SK-N-SH (cell line): ENCODE measurements at regions not wholly inside any gene's neighbourhood (a gene's known extent, or its start where the extent isn't known, plus 50 kb on each side); places are given as distances from the start of the nearest gene placed in this dataset.

Source experiments
- CTCF ChIA-PET: fragments of 300-600, 350-600 bp; formaldehyde crosslinking; extraction: SDS; loops from one replicate; lab custom pipeline; 2021; lab: Yijun Ruan, JAX
- POLR2A ChIA-PET: fragments of 350-600 bp; sonication (Branson Sonifier 250); formaldehyde crosslinking; extraction: SDS; loops from one replicate; lab custom pipeline; 2020; ENCODE audit warnings: antibody characterized with exemption, inconsistent platforms; lab: Yijun Ruan, JAX
- DNase-seq: peaks from one replicate; pipeline ENCODE4 v3.0.0; 2012
- H2AFZ ChIP-seq: fragments of 200-600 bp; sonication (generic); 2 replicates; pipeline ENCODE4 v1.8.1; 2016; ENCODE audit warnings: antibody characterized with exemption, mild to moderate bottlenecking, low read depth
- H3F3A ChIP-seq: fragments of 200-600 bp; sonication (generic); replicated peaks from 2 replicates; pipeline ENCODE3; 2016; ENCODE audit warnings: antibody characterized with exemption, mild to moderate bottlenecking; ENCODE audit not compliant: insufficient read depth
- H3K27ac ChIP-seq, 2 experiments: fragments of 200-500 bp in 1 of 2; fragments of 200-600 bp in 1 of 2; sonication (Bioruptor generic) in 1 of 2; sonication (generic), shearing (Covaris generic) in 1 of 2; 2 replicates each; pipeline versions ENCODE4 v1.5.1 to v1.6.1; 2014 to 2016; ENCODE audit warnings: low read depth in 2 of 2, inconsistent platforms in 1 of 2, low read length in 1 of 2, mild to moderate bottlenecking in 1 of 2, mixed read lengths in 1 of 2
- H3K27me3 ChIP-seq: fragments of 200-600 bp; sonication (generic), shearing (Covaris generic); 2 replicates; pipeline ENCODE4 v1.6.1; 2016; ENCODE audit warnings: mixed run types; ENCODE audit not compliant: insufficient read depth
- H3K36me3 ChIP-seq, 2 experiments: fragments of 200-500 bp in 1 of 2; fragments of 200-600 bp in 1 of 2; sonication (Bioruptor generic) in 1 of 2; sonication (generic) in 1 of 2; replicated peaks in 1 of 2; 2 replicates each; pipeline versions ENCODE3 to v1.5.1; 2014 to 2016; ENCODE audit warnings: low read length in 1 of 2, mild to moderate bottlenecking in 1 of 2; ENCODE audit not compliant: insufficient read depth in 2 of 2, control insufficient read depth in 1 of 2
- H3K4me1 ChIP-seq, 2 experiments: fragments of 200-500 bp in 1 of 2; fragments of 200-600 bp in 1 of 2; sonication (Bioruptor generic) in 1 of 2; sonication (generic), shearing (Covaris generic) in 1 of 2; 2 replicates each; pipeline versions ENCODE4 v1.5.1 to v1.6.1; 2014 to 2016; ENCODE audit warnings: low read depth in 1 of 2, low read length in 1 of 2, mixed run types in 1 of 2; ENCODE audit not compliant: insufficient read depth in 2 of 2, control insufficient read depth in 1 of 2
- H3K4me2 ChIP-seq: fragments of 200-600 bp; sonication (generic), shearing (Covaris generic); 2 replicates; pipeline ENCODE4 v1.6.1; 2017; ENCODE audit warnings: mixed run types
- H3K4me3 ChIP-seq, 2 experiments: fragments of 200-500 bp in 1 of 2; fragments of 200-600 bp in 1 of 2; sonication (Bioruptor generic) in 1 of 2; sonication (generic), shearing (Covaris generic) in 1 of 2; 2 replicates each; pipeline versions ENCODE4 v1.5.1 to v1.8.1; 2014 to 2016; ENCODE audit warnings: low read depth in 2 of 2, inconsistent platforms in 1 of 2, low read length in 1 of 2, mild to moderate bottlenecking in 1 of 2, mixed read lengths in 1 of 2, moderate library complexity in 1 of 2
- H3K79me2 ChIP-seq: fragments of 200-600 bp; sonication (generic); 2 replicates; pipeline ENCODE4 v1.8.1; 2017; ENCODE audit warnings: mild to moderate bottlenecking; ENCODE audit not compliant: insufficient read depth
- H3K9ac ChIP-seq: fragments of 200-600 bp; sonication (generic); 2 replicates; pipeline ENCODE4 v1.6.1; 2017; ENCODE audit warnings: mixed run types
- H3K9me2 ChIP-seq: fragments of 200-600 bp; sonication (generic); 2 replicates; pipeline ENCODE4 v1.6.1; 2017; ENCODE audit warnings: mixed run types
- H3K9me3 ChIP-seq: fragments of 200-600 bp; sonication (generic); 2 replicates; pipeline ENCODE4 v1.6.1; 2017; ENCODE audit warnings: mixed run types, mild to moderate bottlenecking, moderate library complexity
- H4K20me1 ChIP-seq: fragments of 200-600 bp; sonication (generic); 2 replicates; pipeline ENCODE4 v1.6.1; 2017; ENCODE audit warnings: mild to moderate bottlenecking, mixed run types; ENCODE audit not compliant: insufficient read depth
- CTCF ChIP-seq: fragments of 200-600 bp; sonication (generic); IDR thresholded peaks from 2 replicates; pipeline ENCODE4 v1.6.1; 2017; ENCODE audit warnings: antibody characterized with exemption, mild to moderate bottlenecking, moderate library complexity
- ELF1 ChIP-seq: IDR thresholded peaks from 2 replicates; pipeline ENCODE4 v1.4.0; 2012
- EP300 ChIP-seq, 2 experiments: IDR thresholded peaks; 2 replicates each; pipeline versions ENCODE4 v1.4.0 to v1.6.1; 2012; ENCODE audit warnings: borderline replicate concordance in 1 of 2, low read depth in 1 of 2, low read length in 1 of 2
- EZH2phosphoT487 ChIP-seq: fragments of 200-600 bp; sonication (generic); IDR thresholded peaks from 2 replicates; pipeline ENCODE4 v1.6.1; 2017; ENCODE audit warnings: low read depth, mixed run types, mild to moderate bottlenecking, antibody characterized with exemption, moderate library complexity, borderline replicate concordance
- GABPA ChIP-seq: IDR thresholded peaks from 2 replicates; pipeline ENCODE4 v1.4.0; 2012; ENCODE audit warnings: low read depth, mild to moderate bottlenecking
- GATA2 ChIP-seq: sonication (generic); formaldehyde crosslinking; IDR thresholded peaks from 2 replicates; pipeline ENCODE4 v1.5.0; 2020; ENCODE audit warnings: mild to moderate bottlenecking, missing genetic modification reagents
- IRF3 ChIP-seq: fragments of 150-350 bp; IDR thresholded peaks from 2 replicates; pipeline ENCODE4 v1.6.1; 2016; ENCODE audit warnings: mild to moderate bottlenecking, low read depth, low read length
- MAX ChIP-seq: IDR thresholded peaks from 2 replicates; pipeline ENCODE4 v1.4.0; 2012; ENCODE audit warnings: low read depth
- MEF2A ChIP-seq: IDR thresholded peaks from 2 replicates; pipeline ENCODE4 v1.4.0; 2012; ENCODE audit warnings: low read depth, borderline replicate concordance
- MXI1 ChIP-seq: IDR thresholded peaks from 2 replicates; pipeline ENCODE4 v1.6.1; 2012; ENCODE audit warnings: mild to moderate bottlenecking, low read depth, low read length, improper control_type of control experiment
- NFIC ChIP-seq: IDR thresholded peaks from 2 replicates; pipeline ENCODE4 v1.4.0; 2012; ENCODE audit warnings: borderline replicate concordance
- RAD21 ChIP-seq: IDR thresholded peaks from 2 replicates; pipeline ENCODE4 v1.6.1; 2012; ENCODE audit warnings: mild to moderate bottlenecking, low read length
- REST ChIP-seq: IDR thresholded peaks from 2 replicates; pipeline ENCODE4 v1.6.1; 2012; ENCODE audit warnings: mild to moderate bottlenecking, low read depth, low read length, moderate library complexity
- RFX5 ChIP-seq: IDR thresholded peaks from 2 replicates; pipeline ENCODE4 v1.6.1; 2012; ENCODE audit warnings: mild to moderate bottlenecking, improper control_type of control experiment, low read length
- SIN3A ChIP-seq: IDR thresholded peaks from 2 replicates; pipeline ENCODE4 v1.6.1; 2012; ENCODE audit warnings: low read depth, mild to moderate bottlenecking, low read length, moderate library complexity, borderline replicate concordance
- TAF1 ChIP-seq: IDR thresholded peaks from 2 replicates; pipeline ENCODE4 v1.6.1; 2012; ENCODE audit warnings: low read depth, mild to moderate bottlenecking, low read length, moderate library complexity, borderline replicate concordance
- TCF12 ChIP-seq: IDR thresholded peaks from 2 replicates; pipeline ENCODE4 v1.4.0; 2012
- USF1 ChIP-seq: IDR thresholded peaks from 2 replicates; pipeline ENCODE4 v1.4.0; 2012; ENCODE audit warnings: low read depth, borderline replicate concordance
- USF2 ChIP-seq: fragments of 150-350 bp; IDR thresholded peaks from 2 replicates; pipeline ENCODE4 v1.6.1; 2017; ENCODE audit warnings: antibody characterized with exemption, low read length, low read depth, borderline replicate concordance
- YY1 ChIP-seq: IDR thresholded peaks from 2 replicates; pipeline ENCODE4 v1.4.0; 2012; ENCODE audit warnings: low read depth, mild to moderate bottlenecking
- WGBS: methylation state at CpG from one replicate; pipeline ENCODE4 v1.1.6; 2017; ENCODE audit warnings: low lambda C conversion rate; 5-methylcytosine and 5-hydroxymethylcytosine counted together

GRCh38 chr6:86148586-86148985 lies 505.9 kb upstream of the SYNCRIP start:
- Histone ChIP-seq H3K4me1 (no peaks in the 10 kb centered on the region), H3K36me3 (no peaks in the 10 kb centered on the region), H2AFZ (no peak overlapping the region), H3K4me2 (no peak overlapping the region), H3K9ac (no peak overlapping the region), H4K20me1 (no peaks in the 10 kb centered on the region), H3K9me2 (no peaks in the 10 kb centered on the region), H3K79me2 (no peaks in the 10 kb centered on the region), H3K4me3 (no peak overlapping the region), H3K27ac (no peak overlapping the region), H3K27me3 (no peaks in the 10 kb centered on the region), H3K9me3 (no peaks in the 10 kb centered on the region), H3F3A (no peaks in the 10 kb centered on the region)
- CTCF ChIA-PET = no interaction called here
- TF ChIP-seq USF1 (no peak), YY1 (no peak), MXI1 (no peak), CTCF (no peak), NFIC (no peak), MEF2A (no peak), RAD21 (no peak), GABPA (no peak), SIN3A (no peak), IRF3 (no peak), USF2 (no peak), EZH2phosphoT487 (no peak), GATA2 (CRISPR knock-in tag) (no peak), REST (no peak), EP300 (IDR thresholded peaks at IDR 0.05; ENCODE audit: borderline replicate concordance in 1 of 2, low read depth in 1 of 2, low read length in 1 of 2) (no peak), RFX5 (no peak), TCF12 (no peak), MAX (no peak), ELF1 (no peak), TAF1 (no peak)
- 43% methylated on average over 7 of the region's 7 CpGs for WGBS
- DNase-seq = no peak
- POLR2A ChIA-PET = no interaction called here
